OCI-LY3 (cell line): ENCODE measurements at regions not wholly inside any gene's neighbourhood (a gene's known extent, or its start where the extent isn't known, plus 50 kb on each side); places are given as distances from the start of the nearest gene placed in this dataset.

ENCODE experiments used
- H2AFZ ChIP-seq: fragments of 200-600, 300-600 bp; shearing (Covaris generic); 2 replicates; pipeline ENCODE4 v1.6.0; 2014; ENCODE audit warnings: antibody characterized with exemption, low read depth, low read length
- H3K27ac ChIP-seq: fragments of 200-600, 300-600 bp; sonication (generic); 2 replicates; pipeline ENCODE4 v1.5.1; 2014; ENCODE audit warnings: mild to moderate bottlenecking, low read length, moderate library complexity, mixed read lengths
- H3K27me3 ChIP-seq: fragments of 200-600, 300-600 bp; sonication (generic); 2 replicates; pipeline ENCODE4 v1.6.1; 2014; ENCODE audit warnings: low read depth, low read length, mixed read lengths
- H3K36me3 ChIP-seq: fragments of 200-600, 300-600 bp; sonication (generic); replicated peaks from 2 replicates; pipeline ENCODE3; 2014; ENCODE audit warnings: low read depth, low read length, mixed read lengths
- H3K4me1 ChIP-seq: fragments of 300-600, 200-600 bp; sonication (generic); 2 replicates; pipeline ENCODE4 v1.6.1; 2014; ENCODE audit warnings: low read length, mixed read lengths
- H3K4me2 ChIP-seq: fragments of 200-600, 300-600 bp; sonication (generic); 2 replicates; pipeline ENCODE4 v1.6.1; 2014; ENCODE audit warnings: low read length, mixed read lengths
- H3K4me3 ChIP-seq: fragments of 300-600, 200-600 bp; sonication (generic); 2 replicates; pipeline ENCODE4 v1.5.1; 2014; ENCODE audit warnings: antibody characterized with exemption, mild to moderate bottlenecking, low read length, moderate library complexity
- H3K79me2 ChIP-seq: fragments of 300-600, 200-600 bp; shearing (Covaris generic); 2 replicates; pipeline ENCODE4 v1.6.1; 2014; ENCODE audit warnings: mild to moderate bottlenecking, low read length, mixed read lengths
- H3K9ac ChIP-seq: fragments of 300-600, 200-600 bp; shearing (Covaris generic); 2 replicates; pipeline ENCODE4 v1.6.0; 2014; ENCODE audit warnings: mild to moderate bottlenecking, low read length, moderate library complexity
- H3K9me3 ChIP-seq: fragments of 200-600, 300-600 bp; shearing (Covaris generic); 2 replicates; pipeline ENCODE4 v1.6.1; 2014; ENCODE audit warnings: low read length, mixed read lengths; ENCODE audit not compliant: insufficient read depth
- H4K20me1 ChIP-seq: fragments of 200-600, 300-600 bp; sonication (generic); 2 replicates; pipeline ENCODE4 v1.6.1; 2016; ENCODE audit warnings: low read length, mixed read lengths; ENCODE audit not compliant: insufficient read depth
- EZH2phosphoT487 ChIP-seq: fragments of 200-600 bp; shearing (Covaris generic); IDR thresholded peaks from 2 replicates; pipeline ENCODE4 v1.6.1; 2018; ENCODE audit warnings: antibody characterized with exemption, mixed run types, low read depth
- TF ChIP-seq, protein P1 (sequence below): fragments of 200-600, 300-600 bp; sonication (generic); IDR thresholded peaks from 2 replicates; pipeline ENCODE4 v1.5.1; 2014; ENCODE audit warnings: antibody characterized with exemption, low read length, low read depth

DNA sequence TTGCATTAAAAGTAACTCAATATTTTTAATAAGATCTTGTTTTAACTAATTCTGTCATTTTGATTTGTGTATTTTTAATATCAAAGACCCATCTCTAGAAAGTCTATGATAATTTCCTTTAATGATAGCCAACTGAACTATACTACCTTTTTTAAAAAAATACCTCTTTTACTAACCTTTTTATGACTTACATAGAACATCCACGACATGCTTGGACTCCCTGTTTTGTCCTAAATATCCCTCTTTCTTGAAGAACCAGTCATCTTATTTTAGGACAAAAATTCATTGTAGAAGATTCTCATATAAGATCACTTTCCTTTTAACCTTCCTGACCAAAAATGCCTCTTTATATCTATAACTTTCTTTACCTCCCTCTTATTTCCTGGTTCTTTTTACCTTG lies 76.8 kb upstream of the GC start:
- Histone ChIP-seq H3K9me3 (peaks cover 19% of the 10 kb centered on the region; the same call in 1 of the 2 replicates), H3K79me2 (no peaks in the 10 kb centered on the region), H3K9ac (no peak overlapping the region), H2AFZ (no peak overlapping the region), H3K27me3 (no peaks in the 10 kb centered on the region), H3K36me3 (no peaks in the 10 kb centered on the region), H3K4me1 (no peaks in the 10 kb centered on the region), H4K20me1 (no peaks in the 10 kb centered on the region), H3K4me2 (no peak overlapping the region), H3K4me3 (no peak overlapping the region), H3K27ac (no peak overlapping the region)
- no peak for TF ChIP-seq EZH2phosphoT487
- TF ChIP-seq, protein P1, sequence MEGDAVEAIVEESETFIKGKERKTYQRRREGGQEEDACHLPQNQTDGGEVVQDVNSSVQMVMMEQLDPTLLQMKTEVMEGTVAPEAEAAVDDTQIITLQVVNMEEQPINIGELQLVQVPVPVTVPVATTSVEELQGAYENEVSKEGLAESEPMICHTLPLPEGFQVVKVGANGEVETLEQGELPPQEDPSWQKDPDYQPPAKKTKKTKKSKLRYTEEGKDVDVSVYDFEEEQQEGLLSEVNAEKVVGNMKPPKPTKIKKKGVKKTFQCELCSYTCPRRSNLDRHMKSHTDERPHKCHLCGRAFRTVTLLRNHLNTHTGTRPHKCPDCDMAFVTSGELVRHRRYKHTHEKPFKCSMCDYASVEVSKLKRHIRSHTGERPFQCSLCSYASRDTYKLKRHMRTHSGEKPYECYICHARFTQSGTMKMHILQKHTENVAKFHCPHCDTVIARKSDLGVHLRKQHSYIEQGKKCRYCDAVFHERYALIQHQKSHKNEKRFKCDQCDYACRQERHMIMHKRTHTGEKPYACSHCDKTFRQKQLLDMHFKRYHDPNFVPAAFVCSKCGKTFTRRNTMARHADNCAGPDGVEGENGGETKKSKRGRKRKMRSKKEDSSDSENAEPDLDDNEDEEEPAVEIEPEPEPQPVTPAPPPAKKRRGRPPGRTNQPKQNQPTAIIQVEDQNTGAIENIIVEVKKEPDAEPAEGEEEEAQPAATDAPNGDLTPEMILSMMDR: no peak

DNA sequence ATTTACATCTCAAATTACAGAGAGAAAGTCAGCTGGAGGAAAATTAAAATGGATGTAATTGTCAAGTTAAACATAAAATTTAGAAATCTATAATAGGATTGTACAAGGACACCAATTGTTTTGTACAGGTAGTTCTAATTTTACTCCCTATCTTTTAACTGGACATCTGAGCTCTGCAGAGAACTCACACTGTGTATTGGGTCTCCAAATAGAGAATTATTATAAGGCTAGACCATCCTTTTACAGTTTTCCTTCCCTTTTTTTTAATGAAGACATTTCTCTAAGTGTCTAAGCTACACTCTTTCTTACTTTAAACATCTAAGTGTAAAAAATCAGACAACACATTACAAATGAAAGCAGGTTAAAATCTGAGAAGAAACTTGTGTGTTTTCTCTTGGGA lies 78.4 kb upstream of the GC start:
- Histone ChIP-seq H2AFZ (no peak overlapping the region), H3K4me2 (no peak overlapping the region), H3K4me1 (no peaks in the 10 kb centered on the region), H3K4me3 (no peak overlapping the region), H3K27ac (no peak overlapping the region), H4K20me1 (no peaks in the 10 kb centered on the region), H3K27me3 (no peaks in the 10 kb centered on the region), H3K36me3 (peaks cover 3% of the 10 kb centered on the region), H3K9me3 (peaks cover 19% of the 10 kb centered on the region; the same call in 1 of the 2 replicates), H3K9ac (no peak overlapping the region), H3K79me2 (no peaks in the 10 kb centered on the region)
- TF ChIP-seq, protein P1: no peak
- TF ChIP-seq EZH2phosphoT487: no peak

DNA sequence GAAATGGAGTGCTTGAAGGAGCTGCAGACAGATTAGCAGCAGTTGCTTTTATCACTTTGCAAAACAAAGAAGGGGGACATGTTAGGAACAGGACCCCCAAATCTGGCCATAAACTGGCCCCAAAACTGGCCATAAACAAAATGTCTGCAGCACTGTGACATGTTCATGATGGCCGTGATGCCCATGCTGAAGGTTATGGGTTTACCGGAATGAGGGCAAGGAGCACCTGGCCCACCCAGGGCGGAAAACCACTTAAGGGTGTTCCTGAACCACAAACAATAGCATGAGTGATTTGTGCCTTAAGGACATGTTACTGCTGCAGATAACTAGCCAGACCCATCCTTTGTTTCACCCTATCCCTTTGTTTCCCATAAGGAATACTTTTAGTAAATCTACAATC lies 79.6 kb upstream of the GC start:
- H3K4me1 ChIP-seq: no peaks in the 10 kb centered on the region

DNA sequence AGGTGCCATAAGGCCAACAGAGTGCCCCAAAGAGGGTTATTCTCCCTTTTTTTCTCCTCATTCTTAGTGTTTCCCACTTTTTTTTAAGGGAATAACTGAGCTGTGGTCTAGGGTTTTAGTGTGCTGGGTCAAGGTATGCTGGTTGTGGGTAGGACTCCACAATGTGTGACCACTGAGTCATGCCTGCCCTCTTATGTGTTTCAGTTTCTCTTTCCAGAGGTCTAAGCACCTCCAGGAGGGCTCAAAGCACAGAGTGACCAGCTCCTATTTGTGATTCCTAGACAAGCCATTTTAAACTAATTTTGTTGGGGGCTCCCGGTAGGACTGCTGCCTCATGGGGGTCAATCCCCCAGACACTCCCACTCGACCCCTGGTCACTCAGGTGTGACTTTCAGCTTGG lies 80.5 kb upstream of the GC start:
- Histone ChIP-seq H3K36me3 (peaks cover 3% of the 10 kb centered on the region), H4K20me1 (no peaks in the 10 kb centered on the region), H3K9me3 (peaks cover 25% of the 10 kb centered on the region; the same call in 1 of the 2 replicates), H3K4me2 (no peak overlapping the region), H3K9ac (no peak overlapping the region), H3K27me3 (no peaks in the 10 kb centered on the region), H3K4me3 (no peak overlapping the region), H2AFZ (no peak overlapping the region), H3K4me1 (no peaks in the 10 kb centered on the region), H3K27ac (no peak overlapping the region), H3K79me2 (no peaks in the 10 kb centered on the region)
- TF ChIP-seq, protein P1: no peak
- no peak for TF ChIP-seq EZH2phosphoT487

More for the DNA sequence above, 79.6 kb upstream of the GC start:
- Histone ChIP-seq H3K9ac (no peak overlapping the region), H3K79me2 (no peaks in the 10 kb centered on the region), H3K27ac (no peak overlapping the region), H3K4me3 (no peak overlapping the region), H3K9me3 (peaks cover 25% of the 10 kb centered on the region; the same call in 1 of the 2 replicates), H4K20me1 (no peaks in the 10 kb centered on the region), H2AFZ (no peak overlapping the region), H3K36me3 (peaks cover 3% of the 10 kb centered on the region), H3K4me2 (no peak overlapping the region), H3K27me3 (no peaks in the 10 kb centered on the region)
- no peak for TF ChIP-seq EZH2phosphoT487
- TF ChIP-seq, protein P1: no peak
